SK-N-SH treated with all-trans-retinoic acid at 6 μM for 48 hours (cell line): ENCODE measurements at regions not wholly inside any gene's neighbourhood (a gene's known extent, or its start where the extent isn't known, plus 50 kb on each side); places are given as distances from the start of the nearest gene placed in this dataset.

Experiments used
- ARNTL ChIP-seq: fragments of 450-650 bp; formaldehyde crosslinking; IDR thresholded peaks from 2 replicates; pipeline ENCODE4 v1.5.0; 2020; ENCODE audit warnings: low read depth, mild to moderate bottlenecking, moderate library complexity, borderline replicate concordance
- PATZ1 ChIP-seq: fragments of 250-450 bp; sonication (Bioruptor Pico); IDR thresholded peaks from 2 replicates; pipeline ENCODE4 v1.8.0; 2020; ENCODE audit warnings: mild to moderate bottlenecking, moderate library complexity, borderline replicate concordance
- POU6F1 ChIP-seq: fragments of 250-450 bp; sonication (Bioruptor Pico); IDR thresholded peaks from 2 replicates; pipeline ENCODE4 v1.8.0; 2021; ENCODE audit warnings: low read depth, mild to moderate bottlenecking, moderate library complexity, borderline replicate concordance
- PPARA ChIP-seq: fragments of 250-450 bp; sonication (Bioruptor Pico); IDR thresholded peaks from 2 replicates; pipeline ENCODE4 v1.5.0; 2020; ENCODE audit warnings: mild to moderate bottlenecking, borderline replicate concordance
- RARB ChIP-seq: fragments of 250-450 bp; sonication (Bioruptor Pico); IDR thresholded peaks from 2 replicates; pipeline ENCODE4 v1.8.0; 2021; ENCODE audit warnings: mild to moderate bottlenecking, moderate library complexity
- SNAI2 ChIP-seq: fragments of 250-450 bp; sonication (Bioruptor Pico); IDR thresholded peaks from 2 replicates; pipeline ENCODE4 v1.5.0; 2020; ENCODE audit warnings: mild to moderate bottlenecking, moderate library complexity
- TOX ChIP-seq: fragments of 250-450 bp; sonication (Bioruptor Pico); IDR thresholded peaks from 2 replicates; pipeline ENCODE4 v1.8.0; 2021; ENCODE audit warnings: mild to moderate bottlenecking, moderate library complexity, borderline replicate concordance
- TSHZ2 ChIP-seq: fragments of 250-450 bp; sonication (Bioruptor Pico); IDR thresholded peaks from 2 replicates; pipeline ENCODE4 v1.5.0; 2020; ENCODE audit warnings: mild to moderate bottlenecking, moderate library complexity
- ZFP3 ChIP-seq: fragments of 250-450 bp; sonication (Bioruptor Pico); IDR thresholded peaks from 2 replicates; pipeline ENCODE4 v1.5.0; 2020; ENCODE audit warnings: mild to moderate bottlenecking, moderate library complexity
- ZFP30 ChIP-seq: fragments of 450-650 bp; formaldehyde crosslinking; IDR thresholded peaks from 2 replicates; pipeline ENCODE4 v1.5.0; 2022; ENCODE audit warnings: mild to moderate bottlenecking, moderate library complexity
- ZNF70 ChIP-seq: fragments of 450-650 bp; formaldehyde crosslinking; IDR thresholded peaks from 2 replicates; pipeline ENCODE4 v1.5.0; 2020; ENCODE audit warnings: mild to moderate bottlenecking, moderate library complexity

- TF ChIP-seq POU6F1 (CRISPR knock-in tag) = no peak
- no peak for TF ChIP-seq PATZ1 (CRISPR knock-in tag)
- no peak for TF ChIP-seq RARB (CRISPR knock-in tag)
- TF ChIP-seq PPARA (CRISPR knock-in tag) = no peak
- TF ChIP-seq ZFP3 (CRISPR knock-in tag) = no peak
- TF ChIP-seq TSHZ2 (CRISPR knock-in tag) = no peak
- TF ChIP-seq ARNTL = no peak
- no peak for TF ChIP-seq TOX (CRISPR knock-in tag)
- TF ChIP-seq ZFP30 (CRISPR knock-in tag) = no peak
- TF ChIP-seq SNAI2 (CRISPR knock-in tag) = no peak
- no peak for TF ChIP-seq ZNF70 (CRISPR knock-in tag)
Measured at GRCh38 chr5:118314931-118315330, 673.4 kb downstream of the DTWD2 start.
